ENCODE measurements at regions not wholly inside any gene's neighbourhood (a gene's known extent, or its start where the extent isn't known, plus 50 kb on each side); places are given as distances from the start of the nearest gene placed in this dataset.
"Not testable (repeated sequence)": the region's sequence is repeated elsewhere in the genome, so short reads cannot be mapped to it uniquely, and the experiment has no call there.

- in situ Hi-C loops (cut with HindIII; ENCODE audit: low sequenced_read_pairs): no loop called here
- DNase-seq (ENCODE audit: low spot score): no peak
Observed at GRCh38 chr2:196492946-196493345, 146.6 kb upstream of the CCDC150 start.

DNA sequence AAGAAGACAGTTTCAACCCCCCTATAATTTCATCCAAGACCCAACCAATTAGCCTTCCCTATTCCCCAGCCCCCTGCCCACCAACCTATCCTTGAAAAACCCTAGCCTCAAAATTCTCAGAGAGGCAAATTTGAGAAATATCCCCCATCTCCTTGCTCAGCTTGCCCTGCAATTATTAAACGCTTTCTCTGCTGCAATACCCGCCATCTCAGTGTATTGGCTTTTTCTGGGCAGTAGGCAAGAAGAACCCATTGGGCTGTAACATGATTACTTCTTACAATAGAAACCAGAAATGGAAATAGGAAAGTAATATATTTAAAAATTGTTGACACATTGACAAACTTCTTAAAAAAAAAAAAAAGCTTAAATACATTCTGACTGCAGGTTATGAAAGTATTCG, 140.6 kb upstream of the CCDC150 start:
- DNase-seq (ENCODE audit: low spot score): no peak
- in situ Hi-C loops (cut with HindIII; ENCODE audit: low sequenced_read_pairs): no loop called here

GRCh38 chr2:196499686-196500085, 139.8 kb upstream of the CCDC150 start:
- in situ Hi-C loops (cut with HindIII; ENCODE audit: low sequenced_read_pairs): no loop called here
- no peak for DNase-seq (ENCODE audit: low spot score)

DNA sequence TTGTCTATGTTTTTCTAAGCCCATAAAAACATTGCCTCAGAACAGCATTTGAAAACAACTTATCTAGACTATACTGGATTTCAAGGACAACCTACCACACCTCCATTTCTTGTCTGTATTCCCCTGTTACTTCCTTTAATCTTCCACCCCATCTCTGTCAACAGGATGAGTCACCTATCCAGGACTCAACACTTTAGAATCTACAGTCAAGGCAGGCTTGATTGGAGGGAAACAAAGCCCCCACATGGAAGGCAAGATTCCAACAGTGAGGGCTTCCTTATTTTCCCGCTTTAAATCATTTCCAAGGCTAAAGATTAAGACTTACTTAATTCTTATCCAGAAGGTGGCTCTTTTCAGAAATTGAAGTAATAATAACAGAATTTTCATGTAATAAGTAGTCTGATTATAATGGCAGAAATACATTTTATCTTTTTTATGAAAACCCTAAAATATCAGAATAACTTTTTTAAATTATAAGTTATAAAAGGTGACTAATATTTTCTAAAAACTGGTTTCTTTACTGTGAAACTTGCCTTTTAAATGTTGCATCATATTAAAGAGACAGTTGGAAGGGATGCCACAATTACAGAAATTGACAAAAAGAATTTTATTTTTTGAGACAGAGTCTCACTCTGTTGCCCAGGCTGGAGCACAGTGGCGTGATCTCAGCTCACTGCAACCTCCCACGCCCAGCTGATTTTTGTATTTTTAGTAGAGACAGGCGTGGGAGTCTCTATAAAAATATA, 138.7 kb upstream of the CCDC150 start:
- in situ Hi-C loops (cut with HindIII; ENCODE audit: low sequenced_read_pairs): no loop called here
- DNase-seq (ENCODE audit: low spot score): no peak

DNA sequence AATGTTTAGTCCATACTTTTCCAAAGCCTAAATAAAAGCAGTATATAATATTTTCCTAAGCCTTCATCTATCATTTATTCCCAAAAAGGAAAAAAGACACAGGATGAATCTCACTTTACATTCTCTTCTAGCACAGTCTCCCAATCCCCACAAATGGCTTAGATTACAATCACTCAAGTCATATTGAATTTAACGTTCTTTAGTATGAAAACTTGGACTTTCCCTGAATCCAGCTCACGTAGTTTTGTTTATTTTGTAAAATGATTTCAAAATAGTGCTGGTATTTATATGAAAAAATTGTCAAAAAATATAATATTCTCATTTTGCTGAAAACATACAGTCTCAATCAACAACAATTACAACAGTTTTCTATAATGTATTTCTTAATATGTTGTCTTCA, 137.7 kb upstream of the CCDC150 start:
- in situ Hi-C loops (cut with HindIII; ENCODE audit: low sequenced_read_pairs): no loop called here

GRCh38 chr2:196502386-196502785, 137.1 kb upstream of the CCDC150 start:
- in situ Hi-C loops (cut with HindIII; ENCODE audit: low sequenced_read_pairs): no loop called here
- no peak for DNase-seq (ENCODE audit: low spot score)

More for the DNA sequence above, 137.7 kb upstream of the CCDC150 start:
- DNase-seq (ENCODE audit: low spot score): no peak

GRCh38 chr2:196503398-196503797, 136.1 kb upstream of the CCDC150 start:
- no peak for DNase-seq (ENCODE audit: low spot score)
- in situ Hi-C loops (cut with HindIII; ENCODE audit: low sequenced_read_pairs): no loop called here

- no peak for DNase-seq (ENCODE audit: low spot score)
- in situ Hi-C loops (cut with HindIII; ENCODE audit: low sequenced_read_pairs): no loop called here
Observed at GRCh38 chr2:196504788-196505187, 134.7 kb upstream of the CCDC150 start.

GRCh38 chr2:196510246-196510645, 129.3 kb upstream of the CCDC150 start:
- in situ Hi-C loops (cut with HindIII; ENCODE audit: low sequenced_read_pairs): no loop called here
- no peak for DNase-seq (ENCODE audit: low spot score)

- DNase-seq (ENCODE audit: low spot score): no peak
- in situ Hi-C loops (cut with HindIII; ENCODE audit: low sequenced_read_pairs): no loop called here
Observed at GRCh38 chr2:196511258-196512168, 128.0 kb upstream of the CCDC150 start.

GRCh38 chr2:196513796-196514526, 125.6 kb upstream of the CCDC150 start:
- no peak for DNase-seq (ENCODE audit: low spot score)
- in situ Hi-C loops (cut with HindIII; ENCODE audit: low sequenced_read_pairs): no loop called here

- no peak for DNase-seq (ENCODE audit: low spot score)
- in situ Hi-C loops (cut with HindIII; ENCODE audit: low sequenced_read_pairs): no loop called here
Observed at GRCh38 chr2:196514641-196515040, 124.9 kb upstream of the CCDC150 start.

GRCh38 chr2:196515051-196515450, 124.5 kb upstream of the CCDC150 start:
- peak; percentile 72 for DNase-seq (ENCODE audit: low spot score)
- in situ Hi-C loops (cut with HindIII; ENCODE audit: low sequenced_read_pairs): no loop called here

- DNase-seq (ENCODE audit: low spot score): no peak
- in situ Hi-C loops (cut with HindIII; ENCODE audit: low sequenced_read_pairs): no loop called here
Observed at GRCh38 chr2:196515608-196516007, 123.9 kb upstream of the CCDC150 start.

GRCh38 chr2:196516564-196516963, 123.0 kb upstream of the CCDC150 start:
- no peak for DNase-seq (ENCODE audit: low spot score)
- in situ Hi-C loops (cut with HindIII; ENCODE audit: low sequenced_read_pairs): no loop called here

- no peak for DNase-seq (ENCODE audit: low spot score)
Observed at GRCh38 chr2:196520605-196521004, 118.9 kb upstream of the CCDC150 start.

DNA sequence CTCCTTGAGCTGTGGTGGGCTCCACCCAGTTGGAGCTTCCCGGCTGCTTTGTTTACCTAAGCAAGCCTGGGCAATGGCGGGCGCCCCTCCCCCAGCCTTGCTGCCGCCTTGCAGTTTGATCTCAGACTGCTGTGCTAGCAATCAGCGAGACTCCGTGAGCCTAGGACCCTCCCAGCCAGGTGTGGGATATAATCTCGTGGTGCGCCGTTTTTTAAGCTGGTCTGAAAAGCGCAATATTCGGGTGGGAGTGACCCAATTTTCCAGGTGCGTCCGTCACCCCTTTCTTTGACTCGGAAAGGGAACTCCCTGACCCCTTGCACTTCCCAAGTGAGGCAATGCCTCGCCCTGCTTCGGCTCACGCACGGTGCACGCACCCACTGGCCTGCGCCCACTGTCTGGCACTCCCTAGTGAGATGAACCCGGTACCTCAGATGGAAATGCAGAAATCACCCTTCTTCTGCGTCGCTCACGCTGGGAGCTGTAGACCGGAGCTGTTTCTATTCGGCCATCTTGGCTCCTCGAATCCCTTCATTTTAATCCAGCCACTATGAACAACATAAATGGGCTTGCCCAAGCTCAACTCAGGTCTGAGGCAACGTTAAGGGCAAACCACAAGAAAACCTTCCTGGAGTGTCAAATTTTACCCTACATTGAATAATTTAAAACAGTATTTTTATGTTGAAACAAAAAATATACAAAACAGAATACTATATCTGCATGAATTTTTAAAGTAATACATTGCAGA, 112.4 kb upstream of the CCDC150 start:
- DNase-seq (ENCODE audit: low spot score); in situ Hi-C loops (cut with HindIII; ENCODE audit: low sequenced_read_pairs): not testable (repeated sequence)

More at GRCh38 chr2:196520605-196521004, 118.9 kb upstream of the CCDC150 start:
- in situ Hi-C loops (cut with HindIII; ENCODE audit: low sequenced_read_pairs): no loop called here

DNA sequence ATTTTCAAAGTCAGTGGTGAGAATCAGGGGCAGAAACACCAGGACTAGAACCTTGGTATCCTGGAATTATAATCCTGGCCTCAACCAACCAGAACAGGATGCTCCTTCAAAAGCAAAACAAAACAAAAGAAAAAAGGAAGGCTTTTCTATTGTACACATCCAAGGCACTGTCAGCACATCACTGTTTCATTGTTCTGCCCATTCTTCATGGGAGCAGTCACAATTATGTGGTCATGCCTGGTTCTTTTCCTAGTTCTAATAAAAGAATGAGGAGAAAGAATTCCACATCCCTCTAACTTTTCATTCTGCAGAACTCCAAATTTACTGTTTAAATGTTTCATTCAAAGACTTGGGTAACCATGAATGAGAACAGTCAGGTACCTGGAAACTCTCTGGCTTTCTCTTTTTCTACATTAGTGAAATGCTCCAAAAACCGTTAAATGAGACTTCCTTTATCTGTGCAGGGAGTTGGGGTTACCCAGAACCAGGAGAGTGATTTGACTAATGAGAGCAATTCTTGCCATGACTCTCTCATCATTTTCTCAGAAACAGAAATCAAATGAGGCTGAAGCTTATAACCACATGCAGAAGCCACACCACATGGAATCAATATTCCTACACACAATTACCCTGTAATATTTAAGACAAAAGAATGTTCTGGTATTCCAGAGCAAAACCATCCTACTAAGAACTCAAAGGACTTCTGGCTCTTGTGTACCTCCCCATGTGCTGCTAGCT, 110.9 kb upstream of the CCDC150 start:
- DNase-seq (ENCODE audit: low spot score): no peak
- in situ Hi-C loops (cut with HindIII; ENCODE audit: low sequenced_read_pairs): no loop called here

All from G401 (cell line).